ENCODE measurements at regions not wholly inside any gene's neighbourhood (a gene's known extent, or its start where the extent isn't known, plus 50 kb on each side); places are given as distances from the start of the nearest gene placed in this dataset.

- TF ChIP-seq CTCF (IDR thresholded peaks at IDR 0.05) (no peak), POLR2A (IDR thresholded peaks at IDR 0.05) (no peak)
Measured at GRCh38 chr19:30743011-30743410, 370.8 kb downstream of the ZNF536 start.
